Mucosa of descending colon (tissue), 3 donors: ENCODE measurements at regions not wholly inside any gene's neighbourhood (a gene's known extent, or its start where the extent isn't known, plus 50 kb on each side); places are given as distances from the start of the nearest gene placed in this dataset.
"Not testable (repeated sequence)": the region's sequence is repeated elsewhere in the genome, so short reads cannot be mapped to it uniquely, and the experiment has no call there.

Source experiments
- ATAC-seq: fragments of 200-7000 bp; cut with Tn5 transposase; one replicate; pipeline ENCODE4 v1.9.1; 2020; ENCODE audit warnings: mild to moderate bottlenecking, moderate library complexity
- DNase-seq, 3 donors: peaks; one replicate each; pipeline ENCODE4 v3.0.0-alpha.2; 2020
- H3K36me3 ChIP-seq: fragments of 200-600 bp; one replicate; pipeline ENCODE4 v1.8.0; 2021; ENCODE audit warnings: low read depth, mild to moderate bottlenecking
- H3K4me1 ChIP-seq: fragments of 200-600 bp; one replicate; pipeline ENCODE4 v1.8.0; 2021; ENCODE audit warnings: low read depth, mild to moderate bottlenecking
- H3K4me3 ChIP-seq: fragments of 200-600 bp; one replicate; pipeline ENCODE4 v1.8.0; 2021; ENCODE audit warnings: mild to moderate bottlenecking
- H3K9me3 ChIP-seq: fragments of 200-600 bp; one replicate; pipeline ENCODE4 v1.8.0; 2021; ENCODE audit warnings: mild to moderate bottlenecking
- intact Hi-C, 2 donors: fragments of 100-400 bp; cut with DNase I in 1 of 2; cut with micrococcal nuclease in 1 of 2; formaldehyde crosslinking; loops; one replicate each; pipeline versions ENCODE4 v1.11.0 to v1.11.1; 2022; cut with DNase I, micrococcal nuclease
- TF ChIP-seq, protein P1 (sequence below): fragments of 200-600 bp; IDR thresholded peaks from one replicate; pipeline ENCODE4 v1.8.0; 2022; ENCODE audit warnings: antibody characterized with exemption, mild to moderate bottlenecking
- donor health status: DM: no; HTN: no; CAD: no; lungs with moderate emphysema.
- donor health status: DM: no; HTN: no; CAD: no.
- donor health status: DM: no; HTN: yes; CAD: no.

DNA sequence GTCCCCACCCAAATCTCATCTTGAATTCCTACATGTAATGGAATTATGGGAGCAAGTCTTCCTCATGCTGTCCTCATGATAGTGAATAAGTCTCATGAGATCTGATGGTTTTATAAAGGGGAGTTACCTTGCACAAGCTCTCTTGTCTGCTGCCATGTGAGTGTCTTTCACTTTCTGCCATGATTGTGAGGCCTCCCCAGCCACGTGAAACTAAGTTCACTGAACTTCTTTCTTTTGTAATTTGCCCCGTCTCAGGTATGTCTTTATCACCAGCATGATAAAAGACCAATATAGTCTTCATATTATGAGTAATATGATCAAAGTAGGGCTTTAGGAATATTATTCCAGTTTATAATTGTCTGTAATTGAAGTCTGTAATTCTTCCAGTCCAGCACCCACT, 86.3 kb upstream of the ANO5 start:
- no peak for DNase-seq
- intact Hi-C loops: no loop called here
- Histone ChIP-seq H3K4me1 (no peaks in the 10 kb centered on the region), H3K36me3 (no peaks in the 10 kb centered on the region), H3K9me3 (peaks cover 4% of the 10 kb centered on the region), H3K4me3 (no peak overlapping the region)
- TF ChIP-seq, protein P1, sequence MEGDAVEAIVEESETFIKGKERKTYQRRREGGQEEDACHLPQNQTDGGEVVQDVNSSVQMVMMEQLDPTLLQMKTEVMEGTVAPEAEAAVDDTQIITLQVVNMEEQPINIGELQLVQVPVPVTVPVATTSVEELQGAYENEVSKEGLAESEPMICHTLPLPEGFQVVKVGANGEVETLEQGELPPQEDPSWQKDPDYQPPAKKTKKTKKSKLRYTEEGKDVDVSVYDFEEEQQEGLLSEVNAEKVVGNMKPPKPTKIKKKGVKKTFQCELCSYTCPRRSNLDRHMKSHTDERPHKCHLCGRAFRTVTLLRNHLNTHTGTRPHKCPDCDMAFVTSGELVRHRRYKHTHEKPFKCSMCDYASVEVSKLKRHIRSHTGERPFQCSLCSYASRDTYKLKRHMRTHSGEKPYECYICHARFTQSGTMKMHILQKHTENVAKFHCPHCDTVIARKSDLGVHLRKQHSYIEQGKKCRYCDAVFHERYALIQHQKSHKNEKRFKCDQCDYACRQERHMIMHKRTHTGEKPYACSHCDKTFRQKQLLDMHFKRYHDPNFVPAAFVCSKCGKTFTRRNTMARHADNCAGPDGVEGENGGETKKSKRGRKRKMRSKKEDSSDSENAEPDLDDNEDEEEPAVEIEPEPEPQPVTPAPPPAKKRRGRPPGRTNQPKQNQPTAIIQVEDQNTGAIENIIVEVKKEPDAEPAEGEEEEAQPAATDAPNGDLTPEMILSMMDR: no peak
- ATAC-seq: no peak

- DNase-seq: no peak
- H3K4me3 ChIP-seq: no peak overlapping the region
Measured at GRCh38 chr11:22115470-22116029, 77.3 kb upstream of the ANO5 start.

DNA sequence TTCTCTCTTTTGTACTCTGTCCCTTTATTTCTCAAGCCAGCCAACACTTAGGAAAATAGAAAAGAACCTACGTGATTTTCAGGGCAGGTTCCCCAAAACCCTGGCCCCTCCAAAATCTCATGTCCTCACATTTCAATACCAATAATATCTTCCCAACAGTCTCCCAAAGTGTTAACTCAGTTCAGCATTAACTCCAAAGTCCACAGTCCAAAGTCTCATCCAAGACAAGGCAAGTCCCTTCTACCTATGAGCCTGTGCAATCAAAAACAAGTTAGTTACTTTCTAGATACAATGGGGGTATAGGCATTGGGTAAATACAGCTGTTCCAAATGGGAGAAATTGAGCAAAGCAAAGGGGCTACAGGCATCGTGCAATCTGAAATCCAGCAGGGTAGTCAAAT, 64.9 kb upstream of the ANO5 start:
- H3K4me3 ChIP-seq, DNase-seq, H3K36me3 ChIP-seq, intact Hi-C loops, ATAC-seq, H3K4me1 ChIP-seq: not testable (repeated sequence)
- H3K9me3 ChIP-seq: peaks cover 14% of the 10 kb centered on the region

More at GRCh38 chr11:22115470-22116029, 77.3 kb upstream of the ANO5 start:
- TF ChIP-seq, protein P1: no peak
- H3K9me3 ChIP-seq: peaks cover 4% of the 10 kb centered on the region
- no peak for ATAC-seq
- no peaks in the 10 kb centered on the region for H3K36me3 ChIP-seq
- intact Hi-C loops: no loop called here
- H3K4me1 ChIP-seq: no peaks in the 10 kb centered on the region

DNA sequence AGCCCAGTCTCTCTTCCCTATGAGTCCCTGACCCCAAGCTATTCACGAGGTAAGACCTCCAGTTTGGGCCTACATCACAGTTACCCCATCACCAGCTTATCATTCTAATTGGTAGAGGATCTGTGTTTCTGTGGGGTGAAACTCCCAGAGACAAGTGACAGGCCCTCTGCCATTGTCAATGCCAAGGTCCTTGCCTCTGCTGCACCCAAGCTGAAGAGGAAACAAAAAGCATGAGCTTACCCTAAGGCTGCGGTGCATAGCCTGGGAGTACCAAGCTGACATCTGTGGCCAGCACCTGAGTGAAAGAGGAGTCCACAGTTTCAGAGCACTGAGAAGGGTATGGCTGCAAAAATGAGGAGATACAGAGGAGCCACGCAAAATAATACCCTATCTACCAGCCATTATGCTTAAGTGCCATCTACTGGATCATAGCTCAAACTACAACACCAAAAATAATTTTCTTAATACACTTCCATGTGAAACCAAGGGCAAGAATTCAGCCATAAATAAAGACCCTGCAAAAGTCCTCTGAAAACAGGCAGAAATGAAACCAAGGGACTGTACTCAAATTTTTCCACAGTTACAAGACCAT, 62.3 kb upstream of the ANO5 start:
- TF ChIP-seq, protein P1: no peak
- DNase-seq: no peak
- no peaks in the 10 kb centered on the region for H3K9me3 ChIP-seq
- intact Hi-C loops: no loop called here
- no peaks in the 10 kb centered on the region for H3K4me1 ChIP-seq
- no peak for ATAC-seq
- H3K4me3 ChIP-seq: no peak overlapping the region
- no peaks in the 10 kb centered on the region for H3K36me3 ChIP-seq

GRCh38 chr11:22133776-22134175, 59.1 kb upstream of the ANO5 start:
- ATAC-seq (no peak), DNase-seq (no peak)
- H3K9me3 ChIP-seq: no peaks in the 10 kb centered on the region
- intact Hi-C loops: no loop called here
- H3K4me1 ChIP-seq: no peaks in the 10 kb centered on the region
- H3K36me3 ChIP-seq: no peaks in the 10 kb centered on the region
- H3K4me3 ChIP-seq: no peak overlapping the region
- TF ChIP-seq, protein P1: no peak

DNA sequence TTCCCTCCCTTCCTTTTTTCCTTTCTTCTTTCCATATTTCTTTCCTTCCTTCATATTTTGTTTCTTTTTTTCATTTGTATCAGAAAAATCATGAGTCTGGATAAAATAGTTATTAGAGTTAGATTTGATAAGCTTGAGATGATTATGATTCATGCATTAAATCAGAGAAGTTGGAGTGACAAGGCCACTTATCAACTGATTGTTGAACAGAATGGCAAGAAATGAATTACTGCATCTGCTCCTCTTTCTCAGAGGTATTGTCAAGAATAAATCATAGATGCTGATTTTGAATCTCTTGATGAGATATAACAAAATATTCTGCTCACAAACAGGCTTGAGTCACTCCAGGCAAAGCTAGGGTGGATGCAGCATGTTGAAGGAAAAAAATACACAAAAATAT, 54.6 kb upstream of the ANO5 start:
- H3K36me3 ChIP-seq: no peaks in the 10 kb centered on the region
- TF ChIP-seq, protein P1: no peak
- no peaks in the 10 kb centered on the region for H3K4me1 ChIP-seq
- DNase-seq: no peak
- no peaks in the 10 kb centered on the region for H3K9me3 ChIP-seq
- ATAC-seq: no peak
- no peak overlapping the region for H3K4me3 ChIP-seq
- intact Hi-C loops: no loop called here
